ENCODE measurements at regions not wholly inside any gene's neighbourhood (a gene's known extent, or its start where the extent isn't known, plus 50 kb on each side); places are given as distances from the start of the nearest gene placed in this dataset.

GRCh38 chr2:83650161-83650560, 808.9 kb downstream of the SUCLG1 start (continued):
- TF ChIP-seq CHAMP1 (IDR thresholded peaks at IDR 0.05) (no peak), NCOR1 (IDR thresholded peaks at IDR 0.05) (no peak), TFAM (CRISPR knock-in tag; conservative IDR thresholded peaks at IDR 0.05) (no peak), UBTF (IDR thresholded peaks at IDR 0.05; ENCODE audit: borderline replicate concordance in 1 of 2, low read depth in 2 of 2, low read length in 2 of 2) (no peak)

- H3K9me3 ChIP-seq (replicated peaks; ENCODE audit: control insufficient read depth, insufficient read depth, low read depth, low read length) = no peaks in the 10 kb centered on the region
- TF ChIP-seq ZNF224 (CRISPR knock-in tag; IDR thresholded peaks at IDR 0.05) (no peak), CUX1 (CRISPR knock-in tag; IDR thresholded peaks at IDR 0.05) (no peak), MYC (IDR thresholded peaks at IDR 0.05; ENCODE audit: low read depth, low read length) (no peak), MYC (CRISPR knock-in tag; IDR thresholded peaks at IDR 0.05; ENCODE audit: borderline replicate concordance, low read depth) (no peak), ZNF280B (CRISPR knock-in tag; IDR thresholded peaks at IDR 0.05) (no peak), HNRNPK (IDR thresholded peaks at IDR 0.05; ENCODE audit: low read depth, low read length, poor library complexity, severe bottlenecking) (no peak)
Measured at GRCh38 chr2:83640506-83640905, 818.6 kb downstream of the SUCLG1 start.

More at GRCh38 chr2:83640506-83640905, 818.6 kb downstream of the SUCLG1 start:
- Histone ChIP-seq H3K4me2 (ENCODE audit: insufficient read depth, low read length) (no peak overlapping the region), H3K9ac (ENCODE audit: insufficient read depth in 1 of 2, low read depth in 2 of 2, low read length in 2 of 2) (no peak overlapping the region), H3K27ac (ENCODE audit: extremely low read depth, low read depth, low read length) (no peak overlapping the region), H3K79me2 (ENCODE audit: control insufficient read depth, insufficient read depth, low read length) (no peaks in the 10 kb centered on the region), H4K20me1 (replicated peaks; ENCODE audit: control insufficient read depth, insufficient read depth, low read length) (no peaks in the 10 kb centered on the region), H3K27me3 (ENCODE audit: control insufficient read depth in 2 of 2, insufficient read depth in 2 of 2, low read length in 2 of 2) (no peaks in the 10 kb centered on the region), H2AFZ (ENCODE audit: low read depth, low read length) (no peak overlapping the region), H3K4me3 (no peak overlapping the region), H3K36me3 (ENCODE audit: control insufficient read depth, insufficient read depth, low read length) (no peaks in the 10 kb centered on the region), H3K9me1 (ENCODE audit: control insufficient read depth, insufficient read depth, low read length) (no peaks in the 10 kb centered on the region), H3K4me1 (replicated peaks in 1 of 2; ENCODE audit: control insufficient read depth in 2 of 2, insufficient read depth in 2 of 2, low read length in 2 of 2) (no peaks in the 10 kb centered on the region)
- ChIA-PET POLR2A (no interaction called here), CTCF (ENCODE audit: low intra/inter-chr PET ratio) (no interaction called here)
- intact Hi-C loops (cut with micrococcal nuclease) (no loop called here), in situ Hi-C loops (cut with MboI) (no loop called here)
- DNase-seq (ENCODE audit: extremely low read depth in 1 of 4, low spot score in 3 of 4) (no peak), FAIRE-seq (no peak), ATAC-seq (no peak)
- BruUV-seq (replicated peaks) = no TSS peak
